ENCODE measurements at regions not wholly inside any gene's neighbourhood (a gene's known extent, or its start where the extent isn't known, plus 50 kb on each side); places are given as distances from the start of the nearest gene placed in this dataset.

DNA sequence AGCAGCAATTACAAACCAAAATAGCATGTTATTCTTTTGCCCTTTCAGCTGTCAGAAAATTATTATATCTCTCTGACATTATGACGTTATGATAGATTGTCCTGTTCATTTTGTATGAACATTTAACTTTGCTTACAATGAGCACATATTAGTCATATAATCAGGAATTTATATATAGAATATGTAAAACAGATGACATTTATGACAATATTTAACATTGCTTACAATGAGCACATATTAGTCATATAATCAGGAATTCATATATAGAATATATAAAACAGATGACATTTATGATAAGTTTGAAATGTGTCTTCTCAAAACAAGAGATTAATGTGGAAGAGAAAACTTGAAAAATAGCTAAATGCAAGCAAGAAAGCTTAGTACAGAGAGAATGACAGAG is 1180.2 kb downstream of the CDH12 start:
- DNase-seq (ENCODE audit: low read depth): no peak
- TF ChIP-seq POLR2A (IDR thresholded peaks at IDR 0.05; ENCODE audit: extremely low read depth, insufficient read length) (no peak), MYC (IDR thresholded peaks at IDR 0.05; ENCODE audit: low read depth, low read length) (no peak)
- TF ChIP-seq, protein P1, sequence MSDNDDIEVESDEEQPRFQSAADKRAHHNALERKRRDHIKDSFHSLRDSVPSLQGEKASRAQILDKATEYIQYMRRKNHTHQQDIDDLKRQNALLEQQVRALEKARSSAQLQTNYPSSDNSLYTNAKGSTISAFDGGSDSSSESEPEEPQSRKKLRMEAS (IDR thresholded peaks at IDR 0.05; ENCODE audit: low read depth, low read length): no peak
- TF ChIP-seq, protein P2, sequence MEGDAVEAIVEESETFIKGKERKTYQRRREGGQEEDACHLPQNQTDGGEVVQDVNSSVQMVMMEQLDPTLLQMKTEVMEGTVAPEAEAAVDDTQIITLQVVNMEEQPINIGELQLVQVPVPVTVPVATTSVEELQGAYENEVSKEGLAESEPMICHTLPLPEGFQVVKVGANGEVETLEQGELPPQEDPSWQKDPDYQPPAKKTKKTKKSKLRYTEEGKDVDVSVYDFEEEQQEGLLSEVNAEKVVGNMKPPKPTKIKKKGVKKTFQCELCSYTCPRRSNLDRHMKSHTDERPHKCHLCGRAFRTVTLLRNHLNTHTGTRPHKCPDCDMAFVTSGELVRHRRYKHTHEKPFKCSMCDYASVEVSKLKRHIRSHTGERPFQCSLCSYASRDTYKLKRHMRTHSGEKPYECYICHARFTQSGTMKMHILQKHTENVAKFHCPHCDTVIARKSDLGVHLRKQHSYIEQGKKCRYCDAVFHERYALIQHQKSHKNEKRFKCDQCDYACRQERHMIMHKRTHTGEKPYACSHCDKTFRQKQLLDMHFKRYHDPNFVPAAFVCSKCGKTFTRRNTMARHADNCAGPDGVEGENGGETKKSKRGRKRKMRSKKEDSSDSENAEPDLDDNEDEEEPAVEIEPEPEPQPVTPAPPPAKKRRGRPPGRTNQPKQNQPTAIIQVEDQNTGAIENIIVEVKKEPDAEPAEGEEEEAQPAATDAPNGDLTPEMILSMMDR (IDR thresholded peaks at IDR 0.05; ENCODE audit: low read depth, low read length): no peak
- no peak overlapping the region for H3K4me3 ChIP-seq (ENCODE audit: low read depth, low read length)

DNA sequence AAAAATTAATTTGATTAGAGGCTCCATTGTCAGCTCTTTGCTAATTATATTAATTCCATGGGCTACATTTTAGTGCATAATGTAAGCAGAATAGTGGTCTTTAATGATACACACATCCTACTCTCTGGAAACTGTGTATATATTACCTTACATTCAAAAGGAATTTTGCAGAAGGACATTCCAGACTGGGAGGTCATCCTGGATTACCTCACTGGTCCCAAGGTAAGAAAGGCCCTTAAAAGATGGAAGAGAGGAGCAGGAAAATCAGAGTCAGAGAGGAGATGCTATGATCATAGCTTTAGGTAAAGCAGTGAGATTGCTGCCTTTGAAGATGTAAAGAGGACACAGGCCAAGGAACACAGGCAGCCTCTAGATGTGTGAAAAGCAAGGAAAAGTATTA is 1180.8 kb downstream of the CDH12 start:
- H3K4me3 ChIP-seq (ENCODE audit: low read depth, low read length): no peak overlapping the region
- TF ChIP-seq MYC (IDR thresholded peaks at IDR 0.05; ENCODE audit: low read depth, low read length) (no peak), POLR2A (IDR thresholded peaks at IDR 0.05; ENCODE audit: extremely low read depth, insufficient read length) (no peak)
- TF ChIP-seq, protein P2 (IDR thresholded peaks at IDR 0.05; ENCODE audit: low read depth, low read length): no peak
- TF ChIP-seq, protein P1 (IDR thresholded peaks at IDR 0.05; ENCODE audit: low read depth, low read length): no peak
- no peak for DNase-seq (ENCODE audit: low read depth)

DNA sequence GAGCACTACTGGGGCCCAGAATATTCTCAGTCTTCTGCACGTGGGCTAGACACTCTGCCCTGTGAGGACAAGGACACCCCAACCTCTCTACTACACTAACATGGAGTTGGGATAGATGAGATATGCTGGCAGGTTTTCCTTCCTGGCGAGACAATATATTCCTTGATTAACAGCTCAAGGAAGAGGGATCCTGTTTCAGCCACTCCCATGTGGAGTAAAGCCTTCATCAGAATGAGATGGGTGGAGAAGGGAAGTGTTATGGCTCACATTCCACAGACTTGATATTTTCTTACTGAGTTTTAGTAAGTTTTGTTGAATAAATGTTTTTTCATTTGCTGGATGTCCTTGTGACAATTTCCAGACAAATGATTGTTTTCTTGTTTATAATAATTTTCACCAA is 1187.6 kb downstream of the CDH12 start:
- DNase-seq (ENCODE audit: low read depth): no peak
- TF ChIP-seq POLR2A (IDR thresholded peaks at IDR 0.05; ENCODE audit: extremely low read depth, insufficient read length): no peak
- no peak for TF ChIP-seq MYC (IDR thresholded peaks at IDR 0.05; ENCODE audit: low read depth, low read length)
- H3K4me3 ChIP-seq (ENCODE audit: low read depth, low read length): no peak overlapping the region

DNA sequence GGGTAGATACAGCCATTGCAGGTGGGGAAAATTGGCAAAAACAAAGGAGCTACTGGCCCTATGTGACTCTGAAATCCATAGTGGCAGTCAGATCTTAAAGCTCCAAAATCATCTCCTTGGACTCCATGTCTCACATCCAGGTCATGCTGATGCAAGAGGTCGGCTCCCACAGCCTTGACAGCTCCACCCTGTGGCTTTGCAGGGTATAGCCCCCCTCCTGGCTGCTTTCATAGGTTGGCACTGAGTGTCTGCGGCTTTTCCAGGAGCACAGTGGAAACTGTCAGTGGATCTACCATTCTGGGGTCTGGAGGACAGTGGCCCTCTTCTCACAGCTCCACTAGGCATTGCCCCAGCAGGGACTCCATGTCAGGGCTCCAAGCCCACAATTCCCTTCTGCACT is 1190.1 kb downstream of the CDH12 start:
- DNase-seq (ENCODE audit: low read depth): peak; percentile 17
- H3K4me3 ChIP-seq (ENCODE audit: low read depth, low read length): no peak overlapping the region
- no peak for TF ChIP-seq POLR2A (IDR thresholded peaks at IDR 0.05; ENCODE audit: extremely low read depth, insufficient read length)
- TF ChIP-seq, protein P2 (IDR thresholded peaks at IDR 0.05; ENCODE audit: low read depth, low read length): peak; percentile 49

DNA sequence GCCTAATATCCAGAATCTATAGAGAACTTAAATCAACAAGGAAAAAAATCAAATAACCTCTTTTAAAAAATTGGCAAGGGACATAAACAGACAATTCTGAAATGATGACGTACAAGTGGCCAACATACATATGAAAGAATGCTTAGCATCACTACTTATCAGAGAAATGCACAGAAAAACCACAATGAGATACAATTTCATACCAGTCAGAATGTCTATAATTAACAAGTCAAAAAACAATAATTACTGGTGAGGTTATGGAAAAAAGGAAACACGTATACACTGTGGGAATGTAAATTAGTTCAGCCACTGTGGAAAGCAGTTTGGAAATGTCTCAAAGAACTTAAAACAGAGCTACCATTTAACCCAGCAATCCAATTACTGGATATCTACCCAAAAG is 1192.0 kb downstream of the CDH12 start:
- H3K4me3 ChIP-seq (ENCODE audit: low read depth, low read length): no peak overlapping the region
- TF ChIP-seq, protein P2 (IDR thresholded peaks at IDR 0.05; ENCODE audit: low read depth, low read length): no peak
- TF ChIP-seq, protein P1 (IDR thresholded peaks at IDR 0.05; ENCODE audit: low read depth, low read length): no peak
- TF ChIP-seq POLR2A (IDR thresholded peaks at IDR 0.05; ENCODE audit: extremely low read depth, insufficient read length): no peak
- TF ChIP-seq MYC (IDR thresholded peaks at IDR 0.05; ENCODE audit: low read depth, low read length): no peak
- DNase-seq (ENCODE audit: low read depth): no peak

DNA sequence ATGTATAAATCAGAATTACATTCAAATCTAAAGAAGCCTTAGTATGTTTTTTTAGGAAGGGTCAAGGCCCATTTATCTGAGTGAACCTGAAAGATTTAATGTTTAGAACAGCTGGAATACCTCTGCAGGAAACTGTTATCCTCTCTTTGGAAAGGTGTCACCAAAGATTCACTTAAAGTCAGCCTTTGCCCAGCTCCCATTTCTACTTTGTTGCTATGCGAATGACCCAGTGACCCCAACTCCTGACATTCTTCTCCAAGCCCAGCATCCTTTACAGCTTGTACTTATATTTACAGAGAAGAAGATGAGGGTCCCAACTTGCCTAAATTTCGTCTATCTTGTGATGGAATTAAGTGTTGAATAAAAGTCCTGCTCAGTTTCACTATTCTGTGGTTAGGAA is 1198.6 kb downstream of the CDH12 start:
- no peak for DNase-seq (ENCODE audit: low read depth)
- no peak overlapping the region for H3K4me3 ChIP-seq (ENCODE audit: low read depth, low read length)
- TF ChIP-seq, protein P2 (IDR thresholded peaks at IDR 0.05; ENCODE audit: low read depth, low read length): no peak
- no peak for TF ChIP-seq MYC (IDR thresholded peaks at IDR 0.05; ENCODE audit: low read depth, low read length)
- TF ChIP-seq POLR2A (IDR thresholded peaks at IDR 0.05; ENCODE audit: extremely low read depth, insufficient read length): no peak
- TF ChIP-seq, protein P1 (IDR thresholded peaks at IDR 0.05; ENCODE audit: low read depth, low read length): no peak
